Stomach smooth muscle (tissue), 2 donors: ENCODE measurements at regions not wholly inside any gene's neighbourhood (a gene's known extent, or its start where the extent isn't known, plus 50 kb on each side); places are given as distances from the start of the nearest gene placed in this dataset.

Source experiments
- H3K27ac ChIP-seq: one replicate; pipeline ENCODE4 v1.7.0; 2013; ENCODE audit warnings: mild to moderate bottlenecking, low read length, inconsistent platforms
- H3K27me3 ChIP-seq, 2 donors: one replicate each; pipeline ENCODE4 v1.7.0; 2013; ENCODE audit warnings: low read length in 2 of 2; ENCODE audit not compliant: insufficient read depth in 2 of 2, control insufficient read depth in 1 of 2
- H3K36me3 ChIP-seq, 2 donors: one replicate each; pipeline ENCODE4 v1.7.0; 2013; ENCODE audit warnings: low read length in 2 of 2; ENCODE audit not compliant: control insufficient read depth in 2 of 2, insufficient read depth in 2 of 2
- H3K4me1 ChIP-seq: one replicate; pipeline ENCODE4 v1.7.0; 2013; ENCODE audit warnings: low read length; ENCODE audit not compliant: control insufficient read depth, insufficient read depth
- H3K4me3 ChIP-seq, 2 donors: one replicate each; pipeline ENCODE4 v1.7.0; 2013; ENCODE audit warnings: low read length in 2 of 2
- H3K9ac ChIP-seq, 2 donors: one replicate each; pipeline ENCODE4 v1.7.0; 2013; ENCODE audit warnings: low read length in 2 of 2, mild to moderate bottlenecking in 1 of 2
- H3K9me3 ChIP-seq, 2 donors: one replicate each; pipeline ENCODE4 v1.7.0; 2013; ENCODE audit warnings: low read length in 2 of 2; ENCODE audit not compliant: control insufficient read depth in 2 of 2
- donor health status: healthy.
- donor health status: Pancreatic carcinoma.

- H3K36me3 ChIP-seq = no peaks in the 10 kb centered on the region
- H3K4me1 ChIP-seq = no peaks in the 10 kb centered on the region
- no peak overlapping the region for H3K9ac ChIP-seq
- H3K9me3 ChIP-seq = peaks cover 0 to 3% of the 10 kb centered on the region in 2 donors
- peaks cover 0 to 2% of the 10 kb centered on the region in 2 donors for H3K27me3 ChIP-seq
- H3K4me3 ChIP-seq = no peak overlapping the region
- no peak overlapping the region for H3K27ac ChIP-seq
Measured at GRCh38 chr5:133829786-133830185, 138.6 kb downstream of the C5orf15 start.

GRCh38 chr5:133828722-133829121, 139.7 kb downstream of the C5orf15 start:
- Histone ChIP-seq H3K27me3 (peaks cover 0 to 4% of the 10 kb centered on the region in 2 donors), H3K4me3 (no peak overlapping the region), H3K9ac (no peak overlapping the region), H3K27ac (no peak overlapping the region), H3K4me1 (no peaks in the 10 kb centered on the region), H3K9me3 (peaks cover 0 to 3% of the 10 kb centered on the region in 2 donors), H3K36me3 (no peaks in the 10 kb centered on the region)

- Histone ChIP-seq H3K36me3 (no peaks in the 10 kb centered on the region), H3K9me3 (peaks cover 0 to 3% of the 10 kb centered on the region in 2 donors), H3K4me3 (no peak overlapping the region), H3K9ac (no peak overlapping the region), H3K27ac (no peak overlapping the region), H3K27me3 (peaks cover 0 to 4% of the 10 kb centered on the region in 2 donors), H3K4me1 (no peaks in the 10 kb centered on the region)
Measured at GRCh38 chr5:133827830-133828229, 140.6 kb downstream of the C5orf15 start.

GRCh38 chr5:133827011-133827410, 141.4 kb downstream of the C5orf15 start:
- Histone ChIP-seq H3K4me1 (no peaks in the 10 kb centered on the region), H3K27me3 (peaks cover 0 to 4% of the 10 kb centered on the region in 2 donors), H3K27ac (no peak overlapping the region), H3K9me3 (peaks cover 0 to 3% of the 10 kb centered on the region in 2 donors), H3K36me3 (no peaks in the 10 kb centered on the region), H3K9ac (no peak overlapping the region), H3K4me3 (no peak overlapping the region)

GRCh38 chr5:133825631-133826289, 142.7 kb downstream of the C5orf15 start:
- no peak overlapping the region for H3K27ac ChIP-seq
- no peak overlapping the region for H3K9ac ChIP-seq
- H3K27me3 ChIP-seq = peaks cover 0 to 4% of the 10 kb centered on the region in 2 donors
- peaks cover 0 to 3% of the 10 kb centered on the region in 2 donors for H3K9me3 ChIP-seq
- H3K4me3 ChIP-seq = no peak overlapping the region
- no peaks in the 10 kb centered on the region for H3K4me1 ChIP-seq
- no peaks in the 10 kb centered on the region for H3K36me3 ChIP-seq

- Histone ChIP-seq H3K27ac (no peak overlapping the region), H3K27me3 (peaks cover 0 to 4% of the 10 kb centered on the region in 2 donors), H3K4me3 (no peak overlapping the region), H3K9me3 (peaks cover 0 to 3% of the 10 kb centered on the region in 2 donors), H3K9ac (no peak overlapping the region), H3K4me1 (peaks cover 9% of the 10 kb centered on the region), H3K36me3 (no peaks in the 10 kb centered on the region)
Measured at GRCh38 chr5:133824661-133825254, 143.7 kb downstream of the C5orf15 start.

GRCh38 chr5:133821889-133822288, 146.5 kb downstream of the C5orf15 start:
- Histone ChIP-seq H3K4me3 (no peak overlapping the region), H3K36me3 (no peaks in the 10 kb centered on the region), H3K9me3 (peaks cover 0 to 3% of the 10 kb centered on the region in 2 donors), H3K27me3 (peaks cover 0 to 3% of the 10 kb centered on the region in 2 donors), H3K9ac (no peak overlapping the region), H3K27ac (no peak overlapping the region), H3K4me1 (peaks cover 23% of the 10 kb centered on the region)

- no peaks in the 10 kb centered on the region for H3K36me3 ChIP-seq
- H3K27ac ChIP-seq = no peak overlapping the region
- H3K9ac ChIP-seq = no peak overlapping the region
- H3K27me3 ChIP-seq = peaks cover 0 to 2% of the 10 kb centered on the region in 2 donors
- H3K4me3 ChIP-seq = no peak overlapping the region
- H3K9me3 ChIP-seq = peaks cover 0 to 2% of the 10 kb centered on the region in 2 donors
- peaks cover 23% of the 10 kb centered on the region for H3K4me1 ChIP-seq
Measured at GRCh38 chr5:133821311-133821741, 147.1 kb downstream of the C5orf15 start.

- no peak overlapping the region for H3K27ac ChIP-seq
- H3K27me3 ChIP-seq = peaks cover 0 to 2% of the 10 kb centered on the region in 2 donors
- peaks cover 23% of the 10 kb centered on the region for H3K4me1 ChIP-seq
- no peak overlapping the region for H3K4me3 ChIP-seq
- no peaks in the 10 kb centered on the region for H3K9me3 ChIP-seq
- H3K36me3 ChIP-seq = no peaks in the 10 kb centered on the region
- no peak overlapping the region for H3K9ac ChIP-seq
Measured at GRCh38 chr5:133820507-133820906, 147.9 kb downstream of the C5orf15 start.

- Histone ChIP-seq H3K9me3 (no peaks in the 10 kb centered on the region), H3K4me3 (no peak overlapping the region), H3K36me3 (no peaks in the 10 kb centered on the region), H3K27ac (no peak overlapping the region), H3K27me3 (peaks cover 0 to 2% of the 10 kb centered on the region in 2 donors), H3K4me1 (peaks cover 23% of the 10 kb centered on the region), H3K9ac (no peak overlapping the region)
Measured at GRCh38 chr5:133819977-133820471, 148.4 kb downstream of the C5orf15 start.
